ENCODE measurements at regions not wholly inside any gene's neighbourhood (a gene's known extent, or its start where the extent isn't known, plus 50 kb on each side); places are given as distances from the start of the nearest gene placed in this dataset.

DNA sequence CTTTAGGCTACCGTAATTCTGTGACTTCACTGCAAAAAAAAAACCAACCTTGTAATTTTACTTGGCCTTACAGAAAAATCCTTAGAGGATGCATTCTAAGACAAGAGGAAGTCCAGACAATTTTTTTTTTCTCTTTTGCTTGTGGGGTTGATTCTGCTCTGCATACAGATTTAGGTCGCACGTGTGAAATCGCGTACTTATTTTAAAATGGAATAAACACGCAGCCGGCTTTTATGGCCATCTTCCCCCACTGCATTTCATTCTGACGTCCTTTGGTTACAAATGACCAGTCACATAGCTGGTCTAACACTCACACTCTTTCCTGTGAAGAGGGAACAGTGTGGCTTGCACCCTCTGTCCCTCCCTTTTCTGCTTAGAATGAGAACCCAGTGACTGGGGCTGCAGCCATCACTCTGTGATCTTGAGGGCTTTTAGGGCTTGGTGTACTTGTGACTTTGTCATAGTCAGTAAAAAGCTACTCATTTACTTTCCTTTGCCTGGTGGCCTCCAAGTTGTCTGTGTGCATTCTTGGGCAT, 63.6 kb upstream of the CARD11 start:
- no peak overlapping the region for H3K27ac ChIP-seq
- DNase-seq (ENCODE audit: low spot score), result no peak
- TF ChIP-seq CTCF (IDR thresholded peaks at IDR 0.05), result no peak
- no peak overlapping the region for H3K4me3 ChIP-seq

- no peak overlapping the region for H3K27ac ChIP-seq
- no peak overlapping the region for H3K4me3 ChIP-seq
- TF ChIP-seq CTCF (IDR thresholded peaks at IDR 0.05), result no peak
- no peak for DNase-seq (ENCODE audit: low spot score)
Observed at GRCh38 chr7:3107889-3108570, 64.4 kb upstream of the CARD11 start.

GRCh38 chr7:3109311-3109915, 65.7 kb upstream of the CARD11 start:
- Histone ChIP-seq H3K27ac (no peak overlapping the region), H3K4me3 (no peak overlapping the region)
- no peak for DNase-seq (ENCODE audit: low spot score)
- no peak for TF ChIP-seq CTCF (IDR thresholded peaks at IDR 0.05)

DNA sequence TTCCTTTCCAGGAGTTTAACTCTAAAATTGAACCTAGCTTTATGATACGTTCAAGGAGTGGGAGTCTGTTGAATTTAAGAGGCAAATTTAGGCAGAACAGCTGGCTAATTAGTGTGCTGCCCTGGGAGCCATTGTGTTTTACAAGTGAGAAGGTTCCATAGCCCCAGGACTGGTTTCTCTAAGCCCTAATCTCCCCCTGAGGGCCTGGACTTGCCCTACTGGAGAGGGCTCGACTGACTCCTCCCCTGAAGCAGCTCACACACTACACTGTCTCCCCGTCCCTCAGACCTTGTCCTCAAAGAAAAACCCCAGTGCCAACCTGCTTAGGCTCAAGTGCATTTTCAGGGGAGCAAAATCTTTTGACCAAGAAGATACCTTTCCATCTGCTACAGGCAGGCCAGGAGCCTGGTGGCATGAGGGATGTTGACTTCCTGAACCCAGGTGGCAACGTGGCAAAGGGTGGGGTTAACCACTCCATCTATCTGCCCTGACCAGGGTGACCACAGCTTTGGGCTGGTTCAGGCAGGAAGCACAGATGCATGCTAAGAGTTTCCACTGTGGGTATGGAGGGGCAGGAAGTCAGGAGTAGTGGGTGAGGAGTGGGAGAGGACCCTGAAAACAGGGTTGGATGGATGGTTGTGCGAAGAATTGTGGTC, 68.9 kb upstream of the CARD11 start:
- Histone ChIP-seq H3K27ac (no peak overlapping the region), H3K4me3 (no peak overlapping the region)
- TF ChIP-seq CTCF (IDR thresholded peaks at IDR 0.05), result no peak
- DNase-seq (ENCODE audit: low spot score), result no peak

DNA sequence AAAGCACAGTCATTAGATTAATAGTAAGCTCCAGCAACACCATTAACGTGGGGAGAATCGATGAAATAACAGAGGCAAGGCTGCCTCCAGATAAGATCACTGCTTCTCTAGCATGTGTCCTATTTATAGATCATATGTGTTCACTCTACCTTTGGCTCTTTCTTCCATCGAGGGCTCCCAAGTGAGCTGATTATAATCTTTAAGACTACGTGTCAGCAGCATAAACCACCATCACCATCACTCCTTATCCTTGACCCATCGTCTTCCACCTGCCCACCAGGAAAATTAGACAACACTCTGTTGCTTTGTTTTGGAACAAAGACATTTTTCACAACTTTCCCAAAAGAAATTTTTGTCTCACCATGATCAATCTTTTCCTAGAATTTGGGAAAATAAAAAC, 71.2 kb upstream of the CARD11 start:
- Histone ChIP-seq H3K27ac (no peak overlapping the region), H3K4me3 (no peak overlapping the region)
- TF ChIP-seq CTCF (IDR thresholded peaks at IDR 0.05), result no peak
- no peak for DNase-seq (ENCODE audit: low spot score)

GRCh38 chr7:3117081-3117480, 73.4 kb upstream of the CARD11 start:
- H3K4me3 ChIP-seq, result no peak overlapping the region
- H3K27ac ChIP-seq, result no peak overlapping the region
- no peak for DNase-seq (ENCODE audit: low spot score)
- TF ChIP-seq CTCF (IDR thresholded peaks at IDR 0.05), result no peak

Data from coronary artery (tissue), 2 donors.